GM23248 (cell line): ENCODE measurements at regions not wholly inside any gene's neighbourhood (a gene's known extent, or its start where the extent isn't known, plus 50 kb on each side); places are given as distances from the start of the nearest gene placed in this dataset.
"Not testable (repeated sequence)": the region's sequence is repeated elsewhere in the genome, so short reads cannot be mapped to it uniquely, and the experiment has no call there.

ENCODE experiments used
- DNase-seq: peaks from one replicate; pipeline ENCODE4 v3.0.0-alpha.2; 2015
- H2AFZ ChIP-seq: fragments of 200-600 bp; sonication (generic); 2 replicates; pipeline ENCODE4 v1.6.1; 2016; ENCODE audit warnings: antibody characterized with exemption
- H3F3A ChIP-seq: fragments of 200-600 bp; sonication (generic); 2 replicates; pipeline ENCODE4 v1.6.1; 2016; ENCODE audit warnings: mild to moderate bottlenecking, antibody characterized with exemption, mixed run types; ENCODE audit not compliant: insufficient read depth
- H3K27ac ChIP-seq: fragments of 200-600 bp; sonication (generic); 2 replicates; pipeline ENCODE4 v1.5.1; 2016; ENCODE audit warnings: mild to moderate bottlenecking
- H3K27me3 ChIP-seq: fragments of 200-600 bp; sonication (generic); replicated peaks from 2 replicates; pipeline ENCODE4 v1.6.1; 2016; ENCODE audit warnings: mild to moderate bottlenecking; ENCODE audit not compliant: insufficient read depth
- H3K36me3 ChIP-seq: fragments of 200-600 bp; sonication (generic); 2 replicates; pipeline ENCODE4 v1.6.1; 2016; ENCODE audit warnings: low read depth, mild to moderate bottlenecking
- H3K4me1 ChIP-seq: fragments of 200-600 bp; sonication (generic); 2 replicates; pipeline ENCODE4 v1.6.1; 2016; ENCODE audit warnings: mild to moderate bottlenecking; ENCODE audit not compliant: insufficient read depth
- H3K4me2 ChIP-seq: fragments of 200-600 bp; sonication (generic); one replicate; pipeline ENCODE4 v1.6.1; 2016; ENCODE audit warnings: mild to moderate bottlenecking; ENCODE audit not compliant: unreplicated experiment
- H3K4me3 ChIP-seq: fragments of 200-600 bp; sonication (generic); 2 replicates; pipeline ENCODE4 v1.5.1; 2016; ENCODE audit warnings: mild to moderate bottlenecking
- H3K79me2 ChIP-seq: fragments of 200-600 bp; sonication (generic); 2 replicates; pipeline ENCODE4 v1.6.1; 2016; ENCODE audit warnings: mild to moderate bottlenecking; ENCODE audit not compliant: insufficient read depth
- H3K9ac ChIP-seq: fragments of 200-600 bp; sonication (generic); 2 replicates; pipeline ENCODE4 v1.6.1; 2016; ENCODE audit warnings: mild to moderate bottlenecking
- H3K9me2 ChIP-seq: fragments of 200-600 bp; sonication (generic); 2 replicates; pipeline ENCODE4 v1.6.1; 2016; ENCODE audit warnings: mixed run types, mild to moderate bottlenecking, moderate library complexity; ENCODE audit not compliant: insufficient read depth
- H3K9me3 ChIP-seq: fragments of 200-600 bp; sonication (generic); one replicate; pipeline ENCODE4 v1.6.1; 2017; ENCODE audit warnings: low read depth
- H4K20me1 ChIP-seq: fragments of 200-600 bp; sonication (generic); 2 replicates; pipeline ENCODE4 v1.6.0; 2016; ENCODE audit not compliant: insufficient read depth
- EZH2 ChIP-seq: fragments of 200-600 bp; sonication (generic); IDR thresholded peaks from 2 replicates; pipeline ENCODE4 v1.6.1; 2018; ENCODE audit warnings: antibody characterized with exemption, mild to moderate bottlenecking; ENCODE audit not compliant: insufficient read depth, poor library complexity, severe bottlenecking
- EZH2phosphoT487 ChIP-seq: fragments of 200-600 bp; sonication (generic); IDR thresholded peaks from 2 replicates; pipeline ENCODE4 v1.6.1; 2018; ENCODE audit warnings: antibody characterized with exemption, moderate library complexity, mild to moderate bottlenecking, low read depth; ENCODE audit not compliant: insufficient read depth
- WGBS, 2 experiments: methylation state at CpG; one replicate each; pipeline ENCODE4 v1.1.6; 2015 to 2017; ENCODE audit warnings: low lambda C conversion rate in 2 of 2, low coverage in 1 of 2; ENCODE audit errors: missing lambda C conversion rate in 2 of 2; 5-methylcytosine and 5-hydroxymethylcytosine counted together
- in situ Hi-C: fragments of 300-500 bp; cut with MboI; formaldehyde crosslinking; loops from 2 replicates; pipeline ENCODE4 v1.15.0; 2020

- Histone ChIP-seq H3K36me3 (no peaks in the 10 kb centered on the region), H3F3A (no peaks in the 10 kb centered on the region), H2AFZ (no peak overlapping the region), H3K4me1 (no peaks in the 10 kb centered on the region), H3K9me2 (no peaks in the 10 kb centered on the region), H3K4me2 (no peak overlapping the region), H3K27ac (no peak overlapping the region), H3K9ac (no peak overlapping the region), H3K27me3 (no peaks in the 10 kb centered on the region), H3K4me3 (no peak overlapping the region), H4K20me1 (no peaks in the 10 kb centered on the region), H3K9me3 (no peaks in the 10 kb centered on the region), H3K79me2 (no peaks in the 10 kb centered on the region)
- 31 to 37% methylated on average over 6 of the region's 6 CpGs for WGBS, 2 experiments
- in situ Hi-C loops, result no loop called here
- no peak for TF ChIP-seq EZH2
- TF ChIP-seq EZH2phosphoT487, result no peak
- DNase-seq, result no peak
These were observed 189.3 kb downstream of the EDEM1 start for GRCh38 chr3:5376761-5377160.

DNA sequence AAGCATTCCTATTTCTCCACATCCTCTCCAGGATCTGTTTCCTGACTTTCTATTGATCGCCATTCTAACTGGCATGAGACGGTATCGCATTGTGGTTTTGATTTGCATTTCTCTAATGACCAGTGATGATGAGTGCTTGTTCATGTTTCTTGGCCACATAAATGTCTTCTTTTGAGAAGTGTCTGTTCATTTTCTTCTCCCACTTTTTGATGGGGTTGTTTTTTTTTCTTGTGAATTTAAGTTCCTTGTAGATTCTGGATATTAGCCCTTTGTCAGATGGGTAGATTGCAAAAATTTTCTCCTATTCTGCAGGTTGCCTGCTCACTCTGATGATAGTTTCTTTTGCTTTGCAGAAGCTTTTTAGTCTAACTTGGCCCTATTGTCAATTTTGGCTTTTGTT is 191.8 kb downstream of the EDEM1 start:
- H3K4me1 ChIP-seq, H3K27me3 ChIP-seq, H3K27ac ChIP-seq, H3K4me2 ChIP-seq, H3K9me2 ChIP-seq, H3K36me3 ChIP-seq, in situ Hi-C loops, DNase-seq, H3K9ac ChIP-seq, H3K4me3 ChIP-seq, H2AFZ ChIP-seq, H3F3A ChIP-seq, H4K20me1 ChIP-seq, H3K79me2 ChIP-seq, H3K9me3 ChIP-seq: not testable (repeated sequence)
- 70 to 71% methylated on average over 3 of the region's 3 CpGs for WGBS, 2 experiments

DNA sequence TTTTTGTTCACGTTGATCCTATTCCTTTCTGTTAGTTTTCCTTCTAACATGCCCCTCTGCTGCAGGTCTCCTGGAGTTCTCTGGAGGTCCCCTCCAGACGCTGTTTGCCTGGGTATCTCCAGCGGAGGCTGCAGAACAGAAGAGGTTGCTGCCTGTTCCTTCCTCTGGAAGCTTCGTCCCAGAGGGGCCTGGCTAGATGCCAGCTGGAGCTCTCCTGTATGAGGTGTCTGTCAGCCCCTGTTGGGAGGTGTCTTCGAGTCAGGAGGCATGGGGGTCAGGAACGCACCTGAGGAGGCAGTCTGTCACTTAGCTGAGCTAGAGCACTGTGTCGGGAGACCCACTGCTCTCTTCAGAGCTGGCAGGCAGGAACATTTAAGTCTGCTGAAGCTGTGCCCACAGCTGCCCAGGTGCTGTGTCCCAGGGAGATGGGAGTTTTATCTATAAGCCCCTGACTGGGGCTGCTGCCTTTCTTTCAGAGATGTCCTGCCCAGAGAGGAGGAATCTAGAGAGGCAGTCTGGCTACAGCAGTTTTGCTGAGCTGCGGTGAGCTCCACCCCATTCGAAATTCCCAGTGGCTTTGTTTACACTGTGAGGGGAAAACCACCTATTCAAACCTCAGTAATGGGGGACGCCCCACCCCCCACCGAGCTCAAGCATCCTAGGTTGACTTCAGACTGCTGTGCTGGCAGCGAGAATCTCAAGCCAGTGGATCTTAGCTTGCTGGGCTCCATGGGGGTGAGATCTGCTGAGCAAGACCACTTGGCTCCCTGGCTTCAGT is 196.2 kb downstream of the EDEM1 start:
- H3K9me2 ChIP-seq, H3K4me2 ChIP-seq, H3K27me3 ChIP-seq, H3K9ac ChIP-seq, H3F3A ChIP-seq, H3K36me3 ChIP-seq, H3K79me2 ChIP-seq, H3K4me3 ChIP-seq, DNase-seq, H3K4me1 ChIP-seq, in situ Hi-C loops, H3K27ac ChIP-seq, H3K9me3 ChIP-seq, H2AFZ ChIP-seq, H4K20me1 ChIP-seq: not testable (repeated sequence)
- WGBS, 2 experiments, result 30 to 36% methylated on average over 12 of the region's 12 CpGs

DNA sequence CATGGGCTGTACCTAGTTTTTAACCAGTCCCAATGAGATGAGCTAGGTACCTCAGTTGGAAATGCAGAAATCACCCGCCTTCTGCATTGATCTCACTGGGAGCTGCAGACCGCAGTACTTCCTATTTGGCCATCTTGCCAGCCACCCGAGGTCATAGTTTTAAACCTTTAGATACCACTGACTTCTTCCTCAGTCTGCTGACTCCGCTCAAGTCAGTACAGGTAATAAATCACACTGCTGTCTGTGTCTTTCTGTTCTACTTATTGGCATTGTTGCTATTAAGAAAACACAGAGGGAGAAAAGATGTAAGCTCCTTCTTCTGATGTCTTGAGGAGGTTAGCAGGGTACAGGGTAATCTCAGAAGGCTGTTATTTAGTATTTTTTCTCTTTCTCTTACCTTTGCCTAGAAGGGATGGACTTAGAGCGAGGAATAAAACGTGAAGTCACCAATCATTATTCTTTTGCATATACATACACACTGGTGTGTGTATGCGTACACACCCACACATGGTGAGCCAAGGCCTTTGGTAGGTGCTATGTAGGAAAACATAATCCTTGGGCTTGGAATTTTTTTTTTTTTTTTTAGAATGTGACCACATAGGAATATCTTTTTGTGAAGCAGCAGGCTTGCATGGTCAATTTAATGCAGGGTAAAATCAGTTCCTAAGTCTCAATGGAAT is 197.2 kb downstream of the EDEM1 start:
- Histone ChIP-seq H3K27me3 (no peaks in the 10 kb centered on the region), H3K9me3 (no peaks in the 10 kb centered on the region), H3K4me2 (no peak overlapping the region), H3K79me2 (no peaks in the 10 kb centered on the region), H4K20me1 (no peaks in the 10 kb centered on the region), H3K4me3 (no peak overlapping the region), H3K36me3 (no peaks in the 10 kb centered on the region), H3K9me2 (no peaks in the 10 kb centered on the region), H2AFZ (no peak overlapping the region), H3K9ac (no peak overlapping the region), H3K4me1 (no peaks in the 10 kb centered on the region), H3F3A (no peaks in the 10 kb centered on the region), H3K27ac (no peak overlapping the region)
- DNase-seq, result no peak
- in situ Hi-C loops, result no loop called here
- TF ChIP-seq EZH2, result no peak
- TF ChIP-seq EZH2phosphoT487, result no peak
- WGBS, 2 experiments, result 30 to 35% methylated on average over 7 of the region's 7 CpGs
